ENCODE measurements at regions not wholly inside any gene's neighbourhood (a gene's known extent, or its start where the extent isn't known, plus 50 kb on each side); places are given as distances from the start of the nearest gene placed in this dataset.

DNA sequence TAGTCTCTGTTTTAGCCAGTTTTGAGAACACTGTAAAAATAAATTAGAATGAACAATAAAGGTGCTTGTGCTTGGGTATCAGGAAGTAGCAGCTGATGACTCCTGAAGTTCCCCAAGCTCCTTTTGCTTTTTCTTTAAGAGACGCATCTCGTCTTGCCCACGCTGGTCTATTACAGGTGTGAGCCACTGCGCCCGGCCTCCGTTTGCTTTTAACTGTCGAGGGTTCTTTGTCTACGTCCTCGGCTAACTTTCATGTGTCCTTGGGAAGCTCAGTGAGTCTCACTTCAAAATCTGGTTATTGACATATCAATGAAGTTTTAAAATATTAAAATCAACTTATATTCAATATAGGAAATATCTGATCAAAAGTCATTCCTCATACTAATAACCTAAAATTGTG lies 246.5 kb downstream of the FBXO15 start:
- TF ChIP-seq ZFP3 (CRISPR knock-in tag; IDR thresholded peaks at IDR 0.05) = no peak
- no peak for TF ChIP-seq TOX (CRISPR knock-in tag; IDR thresholded peaks at IDR 0.05; ENCODE audit: borderline replicate concordance)
- TF ChIP-seq GLIS3 (CRISPR knock-in tag; IDR thresholded peaks at IDR 0.05) = no peak
- TF ChIP-seq RARB (CRISPR knock-in tag; IDR thresholded peaks at IDR 0.05) = no peak
- no peak for TF ChIP-seq ZNF70 (CRISPR knock-in tag; IDR thresholded peaks at IDR 0.05)
- TF ChIP-seq CSDC2 (CRISPR knock-in tag; IDR thresholded peaks at IDR 0.05) = no peak
- TF ChIP-seq, protein P1, sequence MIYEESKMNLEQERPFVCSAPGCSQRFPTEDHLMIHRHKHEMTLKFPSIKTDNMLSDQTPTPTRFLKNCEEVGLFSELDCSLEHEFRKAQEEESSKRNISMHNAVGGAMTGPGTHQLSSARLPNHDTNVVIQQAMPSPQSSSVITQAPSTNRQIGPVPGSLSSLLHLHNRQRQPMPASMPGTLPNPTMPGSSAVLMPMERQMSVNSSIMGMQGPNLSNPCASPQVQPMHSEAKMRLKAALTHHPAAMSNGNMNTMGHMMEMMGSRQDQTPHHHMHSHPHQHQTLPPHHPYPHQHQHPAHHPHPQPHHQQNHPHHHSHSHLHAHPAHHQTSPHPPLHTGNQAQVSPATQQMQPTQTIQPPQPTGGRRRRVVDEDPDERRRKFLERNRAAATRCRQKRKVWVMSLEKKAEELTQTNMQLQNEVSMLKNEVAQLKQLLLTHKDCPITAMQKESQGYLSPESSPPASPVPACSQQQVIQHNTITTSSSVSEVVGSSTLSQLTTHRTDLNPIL (CRISPR knock-in tag; IDR thresholded peaks at IDR 0.05; ENCODE audit: low read depth) = no peak
- TF ChIP-seq, protein P2, sequence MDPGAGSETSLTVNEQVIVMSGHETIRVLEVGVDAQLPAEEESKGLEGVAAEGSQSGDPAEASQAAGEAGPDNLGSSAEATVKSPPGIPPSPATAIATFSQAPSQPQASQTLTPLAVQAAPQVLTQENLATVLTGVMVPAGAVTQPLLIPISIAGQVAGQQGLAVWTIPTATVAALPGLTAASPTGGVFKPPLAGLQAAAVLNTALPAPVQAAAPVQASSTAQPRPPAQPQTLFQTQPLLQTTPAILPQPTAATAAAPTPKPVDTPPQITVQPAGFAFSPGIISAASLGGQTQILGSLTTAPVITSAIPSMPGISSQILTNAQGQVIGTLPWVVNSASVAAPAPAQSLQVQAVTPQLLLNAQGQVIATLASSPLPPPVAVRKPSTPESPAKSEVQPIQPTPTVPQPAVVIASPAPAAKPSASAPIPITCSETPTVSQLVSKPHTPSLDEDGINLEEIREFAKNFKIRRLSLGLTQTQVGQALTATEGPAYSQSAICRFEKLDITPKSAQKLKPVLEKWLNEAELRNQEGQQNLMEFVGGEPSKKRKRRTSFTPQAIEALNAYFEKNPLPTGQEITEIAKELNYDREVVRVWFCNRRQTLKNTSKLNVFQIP (CRISPR knock-in tag; IDR thresholded peaks at IDR 0.05; ENCODE audit: borderline replicate concordance, low read depth) = no peak
- no peak for TF ChIP-seq BACH2 (CRISPR knock-in tag; IDR thresholded peaks at IDR 0.05; ENCODE audit: borderline replicate concordance)
- no peak for TF ChIP-seq TCF4 (CRISPR knock-in tag; IDR thresholded peaks at IDR 0.05; ENCODE audit: borderline replicate concordance)
